CD4-positive, alpha-beta T cell treated with Interleukin-10 for 1 hour (primary cell): ENCODE measurements at regions not wholly inside any gene's neighbourhood (a gene's known extent, or its start where the extent isn't known, plus 50 kb on each side); places are given as distances from the start of the nearest gene placed in this dataset.
"Not testable (repeated sequence)": the region's sequence is repeated elsewhere in the genome, so short reads cannot be mapped to it uniquely, and the experiment has no call there.

Experiments used
- DNase-seq: peaks from one replicate; pipeline ENCODE4 v3.0.0-alpha.2; 2020

DNA sequence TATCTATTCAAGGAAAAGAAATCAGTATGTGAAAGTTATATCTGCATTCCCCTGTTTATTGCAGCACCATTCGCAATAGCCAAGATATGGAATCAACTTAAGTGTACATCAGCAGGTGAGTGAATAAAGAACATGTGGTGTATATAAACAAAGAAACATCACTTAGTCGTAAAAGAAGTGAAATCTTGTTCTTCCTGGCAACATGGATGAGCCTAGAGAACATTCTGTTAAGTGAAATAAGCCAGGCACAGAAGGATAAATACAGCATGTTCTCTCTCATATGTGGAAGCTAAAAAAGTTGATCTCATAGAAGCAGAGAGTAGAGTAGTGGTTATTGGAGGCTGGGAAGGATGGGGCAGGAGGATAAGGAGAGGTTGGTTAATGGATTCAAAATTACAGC, 287.9 kb upstream of the FERMT1 start:
- DNase-seq, result no peak

DNA sequence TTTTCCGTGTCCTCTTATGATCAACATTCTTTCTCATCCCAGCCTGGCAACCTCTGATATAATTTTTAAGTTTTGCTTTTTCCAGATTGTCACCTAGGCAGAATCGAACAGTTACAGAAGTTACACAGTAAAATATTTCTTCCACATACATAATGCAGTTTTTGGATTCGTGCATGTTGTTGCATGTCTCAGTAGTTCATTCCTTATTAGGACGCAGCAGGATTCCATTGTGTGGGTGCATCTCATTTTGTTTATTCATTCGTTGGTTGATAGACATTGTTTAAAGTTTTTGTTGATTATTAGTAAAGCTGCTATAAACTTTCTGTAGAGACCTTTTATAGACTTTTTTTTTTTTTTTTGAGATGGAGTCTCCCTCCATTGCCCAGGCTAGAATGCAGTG, 284.3 kb upstream of the FERMT1 start:
- no peak for DNase-seq

DNA sequence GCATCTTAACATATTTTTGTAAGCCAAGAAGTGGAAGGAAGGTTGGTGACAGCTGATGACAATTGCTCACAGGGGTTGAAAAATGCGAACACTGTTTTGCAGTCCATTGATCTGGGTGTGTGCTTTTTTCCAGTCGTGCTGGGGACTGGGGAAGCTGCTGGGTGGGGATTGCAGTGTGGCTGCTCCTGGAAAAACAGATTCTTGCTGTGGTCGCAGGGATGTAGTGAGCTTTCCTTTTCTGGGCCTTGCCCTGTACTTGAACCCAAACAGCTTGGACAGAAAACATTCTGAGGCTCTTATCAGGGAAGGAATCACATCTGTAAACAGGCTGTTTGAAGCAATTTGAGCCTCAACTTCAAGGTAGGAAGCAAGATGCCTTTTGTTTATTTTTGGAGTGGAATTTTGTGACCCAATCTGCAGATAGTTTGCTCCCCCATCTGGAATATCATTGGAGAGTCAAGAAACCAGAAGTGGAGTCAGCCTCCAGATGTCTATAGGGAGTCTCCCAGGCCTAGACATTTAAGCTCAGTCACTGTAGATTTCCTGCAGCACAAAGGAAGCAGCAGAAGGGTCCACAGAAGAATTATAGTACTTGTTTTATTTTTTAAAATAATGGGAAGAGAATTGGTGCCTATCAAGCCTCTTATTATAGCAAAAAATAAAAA, 279.2 kb upstream of the FERMT1 start:
- no peak for DNase-seq

DNA sequence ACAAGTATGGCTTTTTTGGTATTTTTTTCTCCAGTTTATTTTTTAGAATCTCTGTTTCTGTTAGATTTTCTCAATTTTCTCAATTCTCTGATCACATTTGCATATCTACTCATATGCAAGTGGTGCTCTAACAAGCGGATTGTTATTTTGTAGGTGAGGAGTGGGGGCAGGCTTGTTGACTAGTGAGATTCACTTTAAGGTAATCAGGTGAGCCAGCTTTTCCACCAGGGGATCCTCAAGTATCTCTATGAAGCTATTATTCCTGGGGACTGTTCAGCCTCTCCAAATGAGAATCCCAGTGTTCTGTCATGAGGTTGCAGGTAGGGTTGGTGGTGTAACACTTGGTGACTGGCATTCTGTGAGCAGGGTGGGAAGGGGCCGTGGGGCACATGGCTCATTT, 274.3 kb upstream of the FERMT1 start:
- no peak for DNase-seq

DNA sequence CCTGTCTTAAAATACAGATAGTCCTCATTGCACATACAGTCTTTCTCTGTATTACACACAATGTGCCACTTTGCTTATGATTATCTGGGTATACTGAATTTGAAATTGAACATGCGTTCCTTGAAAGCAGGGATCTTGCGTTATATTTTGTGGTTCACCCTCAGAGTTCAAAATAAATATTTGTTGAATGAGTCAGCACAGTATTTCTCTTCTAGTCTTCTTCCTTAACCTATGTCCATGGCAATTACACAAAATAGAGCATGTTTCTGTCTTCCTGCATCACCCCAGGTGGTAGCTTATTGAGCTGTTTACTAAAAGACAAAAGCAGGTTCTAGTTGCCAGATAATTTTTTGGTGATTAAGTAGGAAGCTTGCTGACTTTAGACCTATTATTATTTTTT, 272.9 kb upstream of the FERMT1 start:
- DNase-seq, result no peak

DNA sequence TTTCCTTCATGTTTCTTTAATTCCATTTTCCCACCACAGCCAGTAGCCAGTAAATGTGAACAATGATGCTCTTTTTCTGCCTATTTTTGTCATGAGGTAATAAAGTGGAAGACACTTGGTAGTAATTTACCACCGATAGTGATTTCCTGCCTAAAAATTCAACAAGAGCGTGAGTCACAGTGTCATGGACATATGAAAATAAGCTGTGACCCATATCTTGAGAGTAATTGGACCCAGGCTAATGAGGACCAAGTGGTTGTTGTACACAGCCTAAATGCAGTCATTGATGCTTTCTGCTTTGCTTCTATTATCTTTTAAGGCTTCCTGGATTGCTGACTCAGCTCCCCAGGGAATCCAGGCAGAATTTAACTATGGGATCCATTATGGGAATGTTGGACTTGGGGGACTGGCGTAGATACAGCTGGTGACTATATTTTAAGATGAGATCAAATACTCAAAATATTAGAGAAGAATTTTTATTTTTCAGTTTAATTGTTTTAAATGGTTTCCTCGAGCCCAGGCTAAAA, 265.9 kb upstream of the FERMT1 start:
- no peak for DNase-seq

DNA sequence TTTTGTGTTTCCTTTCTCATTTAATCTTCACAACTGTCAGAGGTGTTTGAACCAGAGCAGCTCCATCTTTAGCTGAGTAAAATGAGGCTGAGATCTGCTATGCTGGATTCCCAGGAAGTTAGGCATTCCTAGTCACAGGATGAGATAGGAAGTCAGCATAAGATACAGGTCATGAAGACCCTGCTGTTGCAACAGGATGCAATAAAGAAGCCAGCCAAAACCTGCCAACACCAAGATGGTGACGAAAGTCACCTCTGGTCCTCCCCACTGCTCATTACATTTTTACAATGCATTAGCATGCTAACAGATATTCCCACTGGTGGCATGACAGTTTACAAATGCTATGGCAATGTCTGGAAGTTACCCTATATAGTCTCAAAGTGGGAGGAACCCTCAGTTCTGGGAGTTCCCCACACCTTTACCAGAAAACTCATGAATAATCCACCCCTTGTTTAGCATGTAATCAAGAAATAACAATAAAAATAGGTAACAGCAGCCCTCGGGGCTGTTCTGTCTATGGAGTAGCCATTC, 262.2 kb upstream of the FERMT1 start:
- DNase-seq, result no peak

DNA sequence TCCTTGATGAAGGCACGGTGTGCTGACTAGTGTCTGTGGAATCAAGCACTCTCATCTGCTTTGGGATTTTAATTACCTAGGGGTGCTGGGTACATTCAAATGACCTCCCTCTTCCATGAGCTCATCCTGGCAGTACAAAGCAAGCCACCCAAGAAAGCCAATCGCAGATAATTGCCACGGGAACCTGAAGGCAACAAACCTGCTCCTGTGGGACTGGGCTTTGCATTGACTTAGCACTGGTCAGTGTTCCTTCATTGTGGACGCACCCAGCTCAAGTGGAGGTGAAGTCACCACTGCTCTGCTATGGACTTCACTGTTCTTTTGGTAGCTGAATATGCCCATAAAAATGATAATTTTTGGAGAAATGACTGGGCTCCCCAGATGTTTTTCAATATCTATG, 261.6 kb upstream of the FERMT1 start:
- DNase-seq, result no peak

DNA sequence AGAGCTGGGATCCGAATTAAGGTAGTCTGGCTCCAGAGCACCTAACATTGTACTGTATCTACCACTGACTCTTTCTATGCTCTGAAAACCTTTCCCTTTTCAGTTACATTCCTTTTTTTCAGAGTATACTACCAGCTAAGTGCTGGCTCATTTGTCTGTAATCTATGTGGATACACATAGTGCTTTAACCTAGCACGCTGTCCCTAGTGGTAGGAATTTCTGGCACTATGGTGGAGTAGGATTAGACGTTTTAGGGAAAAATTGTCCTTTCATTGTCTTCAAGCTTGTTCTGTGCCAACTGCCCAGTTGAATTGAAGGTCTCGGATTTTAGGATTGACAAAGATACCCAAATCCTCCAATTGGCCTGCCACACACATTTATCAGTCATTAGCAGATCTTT, 259.1 kb upstream of the FERMT1 start:
- no peak for DNase-seq

DNA sequence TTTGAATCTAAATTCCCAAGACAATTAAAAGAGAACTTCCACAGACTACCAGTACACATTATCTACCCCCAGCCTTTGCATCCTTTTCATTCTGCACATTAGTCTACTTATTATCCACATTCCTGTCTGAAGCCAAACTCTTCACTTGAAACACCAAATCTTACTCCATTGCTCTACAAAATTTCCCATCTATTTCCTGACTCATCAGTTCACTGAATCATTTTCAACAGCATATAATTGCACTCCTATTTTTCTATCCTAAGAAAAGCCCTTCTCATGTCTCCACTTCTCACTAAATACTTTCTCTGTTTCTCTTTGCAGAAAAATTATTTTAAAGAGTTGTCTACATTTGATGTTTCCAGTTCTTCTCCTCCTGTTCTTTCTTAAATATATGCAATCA, 239.4 kb upstream of the FERMT1 start:
- no peak for DNase-seq

DNA sequence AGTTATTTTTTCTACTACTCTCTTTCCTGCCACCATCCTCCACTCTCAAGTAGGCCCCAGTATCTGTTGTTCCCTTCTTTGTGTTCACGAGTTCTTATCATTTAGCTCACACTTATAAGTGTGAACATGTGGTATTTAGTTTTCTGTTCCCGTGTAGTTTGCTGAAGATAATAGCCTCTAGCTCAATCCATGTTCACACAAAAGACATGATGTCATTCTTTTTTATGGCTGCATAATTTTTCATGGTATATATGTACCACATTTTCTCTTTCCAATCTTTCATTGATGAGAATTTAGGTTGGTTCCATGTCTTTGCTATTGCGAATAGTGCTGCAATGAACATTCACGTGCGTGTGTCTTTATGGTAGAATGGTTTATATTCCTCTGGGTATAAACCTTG, 237.9 kb upstream of the FERMT1 start:
- no peak for DNase-seq

DNA sequence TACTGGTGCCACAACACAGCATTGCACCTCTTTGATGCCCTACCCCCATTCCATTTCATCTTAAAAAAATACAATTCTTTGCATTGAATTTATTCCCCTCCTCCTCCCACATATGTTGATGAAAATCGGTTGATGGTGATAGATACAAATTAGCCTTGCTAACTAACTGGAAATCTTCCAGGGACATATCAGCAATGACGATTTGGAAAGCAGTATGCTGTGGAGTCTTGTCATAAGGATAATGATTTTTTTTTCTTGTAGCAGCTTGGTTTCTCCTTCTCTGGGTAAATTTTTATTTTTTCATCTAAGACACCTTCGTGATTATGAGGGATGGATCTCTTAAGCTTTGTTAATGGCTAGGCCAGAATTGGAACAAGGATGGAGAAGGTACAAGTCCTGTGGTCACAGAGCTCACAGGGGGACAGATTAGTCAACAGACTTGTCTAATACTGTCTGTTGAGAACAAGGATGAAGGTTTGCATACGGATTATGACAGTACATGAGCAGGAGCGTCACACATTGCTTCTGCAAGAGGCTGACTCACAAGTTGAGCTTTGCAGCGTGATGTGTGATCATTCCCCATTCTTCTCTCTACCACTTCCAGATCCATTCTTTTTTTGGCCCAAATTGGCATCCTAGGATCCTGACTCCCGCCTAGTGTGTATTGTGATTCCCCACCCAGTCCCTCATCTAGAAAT, 233.1 kb upstream of the FERMT1 start:
- DNase-seq, result no peak

DNA sequence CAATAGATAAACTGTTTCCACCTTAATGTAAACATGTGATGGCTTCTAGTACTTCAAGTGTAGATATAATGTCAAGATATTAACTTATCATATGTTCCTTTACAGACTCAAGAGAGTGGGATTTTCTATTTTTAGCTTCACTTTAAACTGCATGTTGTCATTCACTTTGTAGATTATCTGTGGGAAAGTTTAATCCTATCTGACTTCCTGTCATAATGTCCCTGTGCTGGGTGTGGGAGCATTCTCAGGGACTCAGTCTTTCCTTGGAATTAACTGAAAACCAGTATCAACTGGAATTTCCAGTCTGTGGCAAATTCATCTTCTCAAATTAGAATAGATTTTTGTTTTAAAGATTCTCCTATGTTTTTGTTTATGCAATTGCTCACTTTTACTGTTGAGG, 226.1 kb upstream of the FERMT1 start:
- no peak for DNase-seq

DNA sequence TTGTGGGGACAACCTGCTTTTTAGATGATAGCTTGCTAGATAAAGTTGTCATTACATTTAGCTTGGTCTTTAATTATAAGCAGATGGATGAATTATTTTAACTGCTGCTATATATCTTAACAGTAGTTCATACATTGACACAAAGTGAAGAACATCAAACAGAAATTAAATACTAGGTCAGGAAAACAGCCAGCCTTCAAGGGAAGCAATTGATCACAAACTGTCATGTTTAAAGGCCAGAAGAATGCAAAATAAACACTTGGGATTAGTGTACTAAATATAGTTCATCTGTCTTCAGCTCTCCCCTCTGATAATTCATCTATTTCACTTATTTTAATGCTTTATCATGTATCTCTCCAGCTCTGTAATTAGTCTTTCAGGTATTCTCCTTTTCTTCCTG, 225.1 kb upstream of the FERMT1 start:
- DNase-seq, result no peak

DNA sequence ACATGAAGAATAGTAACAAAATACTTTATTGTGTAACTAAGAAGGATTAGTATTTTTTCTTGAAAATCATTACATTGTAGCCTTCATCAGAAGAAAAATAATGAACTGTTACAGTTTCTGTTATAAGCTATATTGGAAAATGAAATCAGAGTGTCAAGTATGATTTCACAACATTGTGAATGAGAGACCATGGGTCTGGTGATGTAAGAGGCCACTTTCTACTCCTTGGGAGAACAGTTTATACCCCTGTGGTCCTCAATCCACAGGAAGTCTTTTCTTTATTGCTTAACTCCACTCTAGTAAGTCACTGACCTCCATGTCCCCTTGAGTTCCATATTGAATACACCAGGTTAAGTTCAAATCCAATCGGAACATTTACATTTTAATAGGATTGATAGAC, 218.7 kb upstream of the FERMT1 start:
- DNase-seq, result no peak

DNA sequence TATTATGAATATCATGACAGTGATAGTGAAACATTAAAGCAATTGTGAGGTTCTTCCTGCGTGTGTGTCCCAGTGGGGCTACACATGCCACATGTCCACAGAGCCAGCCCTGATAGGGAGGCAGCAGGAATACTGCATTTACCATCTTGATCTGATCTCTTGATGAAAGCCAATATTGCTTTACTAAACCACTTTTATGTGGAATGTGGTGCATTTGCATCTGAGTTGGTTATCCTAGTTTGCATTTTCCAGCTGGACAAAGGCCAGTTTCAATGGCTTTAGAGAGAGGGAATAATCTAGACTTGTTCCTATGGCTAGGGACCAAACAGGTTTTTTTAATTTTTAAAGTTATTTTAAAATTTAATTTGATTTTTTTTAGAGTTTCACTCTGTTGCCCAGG, 216.3 kb upstream of the FERMT1 start:
- DNase-seq, result no peak

DNA sequence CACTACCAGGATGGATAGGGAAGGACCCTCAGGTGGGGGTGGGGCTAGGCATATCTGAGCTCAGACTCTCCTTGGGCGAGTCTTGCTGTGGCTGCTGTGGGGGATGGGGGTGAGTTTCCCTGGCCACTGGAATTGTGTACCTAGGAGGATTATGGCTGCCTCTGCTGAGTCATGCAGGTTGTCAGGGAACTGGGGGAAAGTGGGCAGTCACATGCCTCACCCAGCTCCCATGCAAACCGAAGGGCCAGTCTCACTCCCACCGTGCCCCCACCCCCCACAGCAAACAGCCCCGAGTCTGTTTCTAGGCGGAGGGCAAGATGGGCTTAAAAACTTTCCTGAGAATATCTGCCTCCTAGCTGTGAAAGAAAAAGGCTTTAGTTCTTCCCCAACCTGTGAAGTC, 210.3 kb upstream of the FERMT1 start:
- no peak for DNase-seq

DNA sequence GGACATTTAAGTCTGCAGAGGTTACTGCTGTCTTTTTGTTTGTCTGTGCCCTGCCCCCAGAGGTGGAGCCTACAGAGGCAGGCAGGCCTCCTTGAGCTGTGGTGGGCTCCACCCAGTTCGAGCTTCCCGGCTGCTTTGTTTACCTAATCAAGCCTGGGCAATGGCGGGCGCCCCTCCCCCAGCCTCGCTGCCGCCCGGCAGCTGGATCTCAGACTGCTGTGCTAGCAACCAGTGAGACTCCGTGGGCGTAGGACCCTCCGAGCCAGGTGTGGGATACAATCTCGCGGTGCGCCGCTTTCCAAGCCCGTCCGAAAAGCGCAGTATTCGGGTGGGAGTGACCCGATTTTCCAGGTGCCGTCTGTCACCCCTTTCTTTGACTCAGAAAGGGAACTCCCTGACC, 198.4 kb upstream of the FERMT1 start:
- not testable (repeated sequence) for DNase-seq

DNA sequence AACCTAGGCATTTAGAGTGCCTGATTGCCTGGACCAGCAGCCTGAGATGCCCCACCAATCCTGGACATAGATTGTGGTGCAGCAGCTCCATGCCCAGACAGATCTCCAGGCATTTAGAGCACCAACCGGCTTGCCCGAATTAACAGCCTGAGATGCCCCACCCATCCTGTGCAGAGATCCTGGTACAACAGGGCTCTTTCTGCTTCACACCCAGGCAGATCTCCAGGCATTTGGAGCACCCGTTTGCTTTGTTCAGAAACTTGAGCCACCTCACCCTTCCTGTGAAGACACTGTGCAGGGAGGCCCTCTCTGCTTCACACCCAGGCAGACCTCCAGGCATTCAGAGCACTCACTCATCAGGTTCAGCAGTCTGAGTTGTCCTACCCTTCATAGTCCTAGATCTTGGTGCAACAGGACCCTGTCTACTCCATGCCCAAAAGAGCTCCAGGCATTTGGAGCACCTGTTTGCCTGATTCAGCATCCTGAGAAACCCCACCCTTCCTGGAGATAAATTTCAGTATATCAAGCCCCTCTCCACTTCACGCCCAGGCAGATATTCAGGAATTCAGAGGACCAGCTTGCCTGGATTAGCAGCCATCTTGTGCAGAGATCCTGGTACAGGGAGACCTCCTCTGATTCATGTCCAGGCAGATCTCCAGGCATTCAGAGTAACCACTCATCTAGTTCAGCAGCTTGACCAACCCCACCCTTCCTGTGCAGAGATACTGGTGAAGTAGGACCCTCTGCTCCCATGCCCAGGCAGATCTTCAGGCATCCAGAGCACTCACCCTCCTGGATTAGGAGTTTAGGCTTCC, 189.2 kb upstream of the FERMT1 start:
- no peak for DNase-seq

DNA sequence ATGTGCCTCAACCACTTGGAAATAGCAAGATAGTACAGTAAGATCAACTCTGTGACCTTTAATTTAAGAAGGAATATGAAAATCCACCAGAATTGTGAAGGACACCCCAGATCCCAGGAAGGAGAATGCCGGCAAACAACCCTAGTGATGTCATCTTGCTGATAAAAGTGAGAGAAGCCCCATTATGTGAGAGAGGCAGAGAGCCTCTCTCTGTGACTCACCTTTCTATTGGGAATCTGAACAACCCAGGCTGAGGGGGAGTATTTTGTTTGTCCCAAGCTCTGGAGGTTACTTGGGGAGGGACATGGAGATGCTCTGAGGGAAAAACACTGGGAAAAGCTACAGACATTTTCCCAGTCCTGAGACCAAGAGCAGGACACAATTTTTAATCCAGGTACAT, 188.3 kb upstream of the FERMT1 start:
- no peak for DNase-seq

DNA sequence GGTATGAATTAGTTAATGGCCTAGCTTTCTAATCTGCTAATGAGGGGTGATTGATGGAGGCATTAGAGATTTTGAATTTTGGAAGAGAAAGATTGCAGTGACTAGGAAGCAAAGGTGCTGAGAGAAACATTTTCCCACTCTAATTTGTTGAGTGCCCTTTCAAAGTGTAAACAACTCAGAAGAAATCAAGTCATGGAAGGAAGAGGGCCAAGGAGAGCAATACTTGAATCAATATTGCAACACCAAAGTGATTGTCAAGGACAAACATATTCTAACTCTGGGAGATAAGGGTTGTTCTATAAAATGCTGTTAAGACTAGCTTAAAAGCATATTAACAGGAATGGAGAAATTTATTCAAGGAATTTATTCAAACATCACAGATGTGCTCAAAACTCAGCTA, 182.7 kb upstream of the FERMT1 start:
- DNase-seq, result no peak

DNA sequence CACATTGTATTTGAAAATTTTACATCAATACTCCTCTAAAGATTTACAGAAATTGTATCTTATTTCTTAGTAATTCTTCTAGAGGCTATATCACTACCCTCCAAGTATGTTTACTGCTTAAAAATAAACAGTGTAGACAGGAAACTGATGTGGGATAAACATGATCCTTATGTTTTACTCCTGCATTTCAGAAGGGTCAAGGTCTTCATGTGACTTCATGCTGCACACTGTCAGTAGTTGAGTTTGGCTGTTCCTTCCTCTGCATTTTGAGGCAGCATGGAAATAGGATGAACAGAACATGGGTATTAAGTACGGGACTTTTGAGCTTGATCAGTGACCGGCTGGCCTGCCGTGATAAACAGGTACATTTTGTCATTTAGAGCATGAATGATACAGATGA, 179.2 kb upstream of the FERMT1 start:
- DNase-seq, result no peak

DNA sequence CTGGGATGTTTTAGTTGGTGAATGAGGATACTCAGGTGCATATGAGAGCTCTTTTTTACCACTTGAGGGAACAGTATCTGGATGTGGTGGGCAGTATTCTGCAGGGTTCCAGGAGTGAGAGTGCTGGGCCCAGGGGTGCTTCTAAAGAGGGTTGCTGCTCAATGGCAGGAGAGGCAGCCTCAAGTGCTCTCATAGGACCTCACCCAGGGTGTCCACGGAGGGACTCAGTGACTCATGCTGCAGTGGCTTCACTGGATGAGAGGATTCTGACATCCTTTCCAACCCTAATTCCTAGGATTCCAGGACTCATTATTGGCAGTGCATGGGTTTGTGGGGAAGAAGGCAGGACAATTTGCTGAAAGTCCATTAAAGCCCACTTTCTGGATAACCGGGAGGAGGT, 176.6 kb upstream of the FERMT1 start:
- no peak for DNase-seq

DNA sequence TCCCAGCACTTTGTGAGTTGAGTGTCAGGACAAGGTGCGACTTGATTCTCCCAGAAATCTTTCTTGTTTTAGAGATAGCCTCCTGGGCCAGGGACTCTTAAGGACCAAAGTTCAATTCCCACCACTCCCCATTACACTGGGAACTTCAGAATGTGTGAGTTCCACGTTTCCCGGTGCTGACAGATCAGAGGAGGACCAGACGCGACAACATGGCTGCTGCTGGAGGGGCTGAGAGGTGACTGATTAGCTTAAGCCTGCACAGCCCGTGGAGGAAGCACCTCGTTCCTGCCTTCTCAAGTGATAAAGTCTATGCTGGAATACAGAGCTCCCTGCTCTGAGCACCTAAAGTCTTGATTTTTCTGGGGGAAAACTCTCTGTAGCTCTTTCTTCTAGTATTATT, 175.2 kb upstream of the FERMT1 start:
- DNase-seq, result no peak
